H1 (cell line): ENCODE measurements at regions not wholly inside any gene's neighbourhood (a gene's known extent, or its start where the extent isn't known, plus 50 kb on each side); places are given as distances from the start of the nearest gene placed in this dataset.

Source experiments
- CTCF ChIP-seq, 3 experiments: IDR thresholded peaks; 1 replicate in 2 of 3; 2 replicates in 1 of 3; pipeline versions ENCODE4 v1.5.1 to v1.6.1; 2011; ENCODE audit warnings: low read length in 3 of 3, mild to moderate bottlenecking in 3 of 3, inconsistent platforms in 2 of 3, low read depth in 1 of 3, moderate library complexity in 1 of 3; ENCODE audit not compliant: insufficient read depth in 1 of 3; ENCODE audit errors: control extremely low read depth in 1 of 3
- GTF2F1 ChIP-seq: IDR thresholded peaks from 2 replicates; pipeline ENCODE4 v1.6.1; 2012; ENCODE audit warnings: low read depth, low read length, improper control_type of control experiment, borderline replicate concordance
- POLR2A ChIP-seq, 2 experiments: IDR thresholded peaks; 1 replicate in 1 of 2; 2 replicates in 1 of 2; pipeline ENCODE4 v1.6.1; 2011; ENCODE audit warnings: low read depth in 2 of 2, low read length in 2 of 2, mild to moderate bottlenecking in 2 of 2; ENCODE audit errors: control extremely low read depth in 1 of 2
- POLR2AphosphoS5 ChIP-seq: IDR thresholded peaks from 2 replicates; pipeline ENCODE4 v1.6.1; 2011; ENCODE audit warnings: low read depth, low read length
- SIN3A ChIP-seq, 2 experiments: IDR thresholded peaks in 1 of 2; conservative IDR thresholded peaks in 1 of 2; 2 replicates each; pipeline ENCODE4 v1.6.1; 2011 to 2012; ENCODE audit warnings: low read length in 2 of 2, improper control_type of control experiment in 1 of 2, low read depth in 1 of 2, mild to moderate bottlenecking in 1 of 2
- SP1 ChIP-seq: IDR thresholded peaks from 2 replicates; pipeline ENCODE4 v1.6.1; 2011; ENCODE audit warnings: low read depth, low read length
- SRF ChIP-seq: IDR thresholded peaks from 2 replicates; pipeline ENCODE4 v1.6.1; 2011; ENCODE audit warnings: mild to moderate bottlenecking, low read depth, low read length, moderate library complexity
- TAF1 ChIP-seq: IDR thresholded peaks from 2 replicates; pipeline ENCODE4 v1.6.1; 2011; ENCODE audit warnings: mild to moderate bottlenecking, low read depth, low read length

GRCh38 chr12:100698518-100698917 lies 96.1 kb upstream of the ANO4 start:
- TF ChIP-seq CTCF (IDR thresholded peaks at IDR 0.05; ENCODE audit: control extremely low read depth in 1 of 3, insufficient read depth in 1 of 3, low read depth in 1 of 3, low read length in 3 of 3), result no peak
- TF ChIP-seq GTF2F1, result no peak
- TF ChIP-seq POLR2AphosphoS5, result no peak
- TF ChIP-seq SIN3A (conservative IDR thresholded peaks at IDR 0.05 in 1 of 2, IDR thresholded peaks at IDR 0.05 in 1 of 2; ENCODE audit: low read depth in 1 of 2, low read length in 2 of 2), result no peak
- TF ChIP-seq SP1, result no peak
- TF ChIP-seq POLR2A (IDR thresholded peaks at IDR 0.05; ENCODE audit: control extremely low read depth in 1 of 2, low read depth in 2 of 2, low read length in 2 of 2), result no peak
- TF ChIP-seq SRF, result no peak
- no peak for TF ChIP-seq TAF1
